HG03521 (cell line): ENCODE measurements at regions not wholly inside any gene's neighbourhood (a gene's known extent, or its start where the extent isn't known, plus 50 kb on each side); places are given as distances from the start of the nearest gene placed in this dataset.

Experiments used
- ATAC-seq: cut with Tn5 transposase; IDR thresholded peaks from one replicate; pipeline ENCODE4 v1.9.1; 2021; ENCODE audit warnings: mild to moderate bottlenecking, moderate library complexity; ENCODE audit not compliant: unreplicated experiment

DNA sequence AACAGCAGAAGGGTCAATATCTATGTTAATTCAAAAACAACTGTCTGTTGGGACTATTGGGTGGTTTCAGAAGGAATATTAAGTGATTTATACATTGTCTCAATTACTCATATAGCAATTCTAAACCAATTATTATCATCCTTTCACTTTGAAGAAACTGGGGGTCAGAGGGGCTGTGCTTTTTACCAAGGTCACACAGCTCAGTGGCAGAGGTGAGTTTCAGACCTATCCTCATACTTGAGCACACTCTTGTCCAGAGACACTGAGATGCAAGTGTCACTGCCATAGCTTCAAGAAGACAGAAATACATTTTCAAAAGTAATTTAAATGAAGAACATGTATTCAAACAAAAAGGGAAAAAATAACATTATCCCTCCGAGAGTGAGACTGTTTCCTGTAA lies 195.3 kb downstream of the ARL4A start:
- ATAC-seq: no peak

DNA sequence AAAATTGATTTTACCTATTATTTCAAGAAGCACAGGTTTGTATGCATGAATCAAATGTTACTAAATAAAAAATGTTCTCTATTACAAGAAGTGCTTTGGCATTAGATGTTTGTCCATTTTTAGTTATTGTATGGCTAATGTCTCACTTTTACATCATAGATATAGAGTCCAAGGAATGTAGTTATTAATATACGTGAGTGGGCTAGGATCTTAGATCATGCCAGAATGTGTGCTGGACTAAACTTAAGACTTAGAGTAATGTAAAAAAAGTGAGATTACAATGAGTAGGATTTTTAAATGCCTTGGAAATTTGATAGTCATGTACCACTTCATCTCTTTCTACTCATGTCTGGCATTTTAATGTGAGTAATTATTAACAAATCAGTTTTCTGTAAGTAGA lies 196.6 kb downstream of the ARL4A start:
- no peak for ATAC-seq

GRCh38 chr7:12884856-12885440 lies 197.5 kb downstream of the ARL4A start:
- no peak for ATAC-seq

- ATAC-seq: no peak
Measured at GRCh38 chr7:12888717-12889116, 201.3 kb downstream of the ARL4A start.

DNA sequence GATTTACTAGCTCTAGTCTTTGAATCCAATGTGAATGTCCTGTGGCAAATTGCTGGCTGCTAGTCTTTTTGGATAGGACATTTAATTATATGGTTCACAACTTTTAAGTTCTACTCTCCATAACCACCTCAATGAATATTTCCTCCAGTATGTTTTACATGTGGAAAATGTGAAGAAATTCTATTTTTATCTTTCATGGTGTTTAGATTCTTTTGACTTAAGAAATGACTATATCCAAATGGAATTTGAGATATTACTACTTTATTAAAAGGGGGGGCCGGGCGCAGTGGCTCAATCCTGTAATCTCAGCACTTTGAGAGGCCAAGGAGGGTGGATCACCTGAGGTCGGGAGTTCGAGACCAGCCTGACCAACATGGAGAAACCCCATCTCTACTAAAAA lies 202.0 kb downstream of the ARL4A start:
- no peak for ATAC-seq

DNA sequence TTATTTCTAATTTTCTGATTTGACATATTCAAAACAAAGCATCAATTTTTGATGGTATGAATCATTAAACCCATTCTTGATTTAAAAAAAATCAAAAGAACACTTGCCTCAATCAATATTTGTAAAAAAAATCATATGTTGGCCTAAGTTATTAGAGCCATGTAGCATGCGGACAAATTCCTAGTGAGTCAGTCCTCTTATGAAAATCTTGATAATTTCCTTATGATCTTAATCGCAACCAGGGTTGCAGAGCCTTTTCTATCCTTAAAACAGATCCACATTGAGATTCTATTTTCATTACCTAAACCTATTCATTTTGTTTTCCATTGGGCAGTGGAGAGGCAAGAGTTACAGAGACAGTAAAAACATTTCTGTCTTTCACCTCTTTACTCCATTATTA lies 203.2 kb downstream of the ARL4A start:
- ATAC-seq: no peak

DNA sequence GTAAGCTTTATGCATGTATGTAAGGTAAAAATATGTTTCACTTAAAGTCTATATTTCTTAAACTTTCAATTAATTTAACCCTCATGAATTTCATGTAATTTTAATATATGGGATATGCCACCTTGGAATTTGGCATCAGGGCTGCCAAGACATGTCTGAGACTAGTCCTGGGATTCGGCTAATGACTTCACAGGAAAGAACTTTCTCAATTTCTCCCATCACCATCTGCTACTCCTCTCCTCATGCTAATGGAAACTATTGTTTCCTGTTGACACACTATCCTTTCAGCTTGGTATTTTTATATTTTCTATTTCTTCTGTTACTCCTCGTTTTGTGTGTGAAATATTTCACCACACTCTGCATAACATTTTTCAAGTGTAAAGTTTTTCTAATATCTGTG lies 205.9 kb downstream of the ARL4A start:
- ATAC-seq: no peak

DNA sequence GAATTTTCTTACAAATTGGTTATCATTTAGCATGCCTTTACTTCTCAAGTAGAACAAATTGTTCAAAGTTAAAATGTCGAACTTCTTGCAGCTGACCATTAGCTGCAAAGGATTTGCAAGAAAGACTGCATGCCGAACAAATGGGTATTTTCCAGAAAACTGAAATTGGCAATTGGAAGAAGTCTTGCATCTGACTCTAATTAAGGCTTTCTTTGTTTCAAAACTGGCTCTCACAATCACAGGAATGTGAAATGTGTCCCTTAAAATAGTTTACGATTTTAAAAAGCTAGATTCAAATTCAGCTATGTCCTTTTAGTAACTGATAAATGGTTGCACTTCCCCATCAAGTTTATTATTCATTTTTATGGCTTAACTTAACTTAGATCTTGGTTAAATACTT lies 207.9 kb downstream of the ARL4A start:
- no peak for ATAC-seq

DNA sequence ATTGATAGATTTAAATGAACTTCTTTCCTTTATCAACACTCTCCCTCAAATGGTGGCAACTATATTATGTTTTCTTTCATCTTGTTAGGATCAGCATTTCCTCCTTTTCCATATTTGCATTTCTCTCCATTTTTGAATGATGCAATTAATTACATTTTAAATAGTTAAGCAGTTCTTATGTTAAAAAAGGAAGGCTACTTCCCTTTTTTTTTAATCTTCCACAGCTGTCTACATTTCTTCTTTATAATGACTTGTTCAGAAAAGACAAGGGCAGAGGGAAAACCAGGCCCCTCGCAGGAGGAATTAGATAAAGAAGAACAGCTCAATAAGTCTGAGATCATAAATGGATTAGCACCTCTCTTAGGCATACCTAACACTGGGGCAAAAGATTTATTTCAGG lies 208.9 kb downstream of the ARL4A start:
- ATAC-seq: no peak

GRCh38 chr7:12898004-12898403 lies 210.6 kb downstream of the ARL4A start:
- ATAC-seq: no peak

DNA sequence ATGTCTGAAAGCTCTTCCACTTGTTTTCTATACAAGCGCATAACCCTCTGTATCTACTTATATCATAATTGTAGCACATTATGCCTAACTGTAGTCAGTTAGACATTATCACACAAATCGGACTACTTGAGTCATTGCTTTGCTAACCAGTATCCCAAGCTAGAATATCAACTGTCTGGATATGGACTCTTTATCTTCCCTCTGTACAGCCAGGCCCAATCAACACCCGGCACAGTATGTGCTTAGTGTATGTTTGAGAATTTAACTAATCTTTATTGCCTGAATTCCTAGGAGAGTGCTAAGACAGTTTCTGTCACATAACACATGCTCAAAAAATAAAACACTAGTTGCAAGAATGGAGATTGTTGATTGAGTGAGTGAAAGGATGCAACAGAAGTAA lies 211.2 kb downstream of the ARL4A start:
- no peak for ATAC-seq

- ATAC-seq: no peak
Measured at GRCh38 chr7:12905671-12906070, 218.2 kb downstream of the ARL4A start.

- no peak for ATAC-seq
Measured at GRCh38 chr7:12907774-12908173, 220.3 kb downstream of the ARL4A start.

DNA sequence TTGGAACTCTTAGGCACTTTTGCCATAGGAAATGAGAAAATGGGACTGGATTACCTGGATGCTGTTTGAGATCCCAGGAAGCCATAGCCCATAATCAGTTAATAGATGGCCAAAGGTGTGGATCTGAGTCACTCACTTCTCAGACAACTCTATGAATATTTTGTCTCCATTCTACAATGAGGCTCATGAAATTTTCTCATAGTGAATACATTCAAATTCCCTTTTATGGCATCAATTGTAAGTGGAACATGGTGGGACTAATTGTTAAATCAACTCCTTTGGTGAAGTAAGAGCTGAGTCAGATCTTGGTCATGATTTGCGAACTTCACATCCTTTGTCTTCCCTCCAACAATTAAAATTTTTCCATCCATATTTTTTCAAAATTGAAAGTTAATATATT lies 222.1 kb downstream of the ARL4A start:
- no peak for ATAC-seq

- ATAC-seq: no peak
Measured at GRCh38 chr7:12911053-12911452, 223.6 kb downstream of the ARL4A start.

DNA sequence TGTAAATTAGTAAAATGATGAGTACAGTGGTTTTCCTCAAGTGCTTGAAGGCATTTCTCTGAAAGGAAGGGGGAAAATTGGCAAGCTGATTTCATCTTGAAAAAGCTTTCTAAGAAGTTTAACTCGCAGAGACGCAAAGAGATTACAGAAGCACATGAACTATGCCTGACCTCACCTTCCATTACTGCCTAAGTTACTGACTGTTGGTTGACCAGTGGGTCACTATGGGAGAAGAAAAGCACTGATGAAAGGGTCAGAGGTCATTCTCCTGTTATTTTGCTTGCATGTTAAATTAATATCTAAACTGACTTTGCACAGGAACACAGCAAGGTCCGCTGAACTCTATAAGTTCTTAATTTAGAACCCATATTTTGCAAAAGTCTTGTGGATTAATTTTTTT lies 225.6 kb downstream of the ARL4A start:
- ATAC-seq: no peak

DNA sequence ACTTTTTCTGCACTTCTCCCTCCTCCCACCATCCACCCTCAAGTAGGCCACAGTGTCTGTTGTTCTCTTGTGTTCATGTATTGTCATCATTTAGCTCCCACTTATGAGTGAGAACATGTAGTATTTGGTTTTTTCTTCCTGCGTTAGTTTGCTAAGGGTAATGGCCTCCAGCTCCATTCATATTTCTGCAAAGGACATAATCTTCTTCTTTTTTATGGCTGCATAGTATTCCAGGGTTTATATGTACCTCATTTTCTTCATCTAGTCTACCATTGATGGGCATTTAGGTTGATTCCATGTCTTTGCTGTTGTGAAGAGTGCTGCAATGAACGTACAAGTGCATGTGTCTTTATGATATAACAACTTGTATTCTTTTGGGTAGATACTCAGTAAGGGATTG lies 230.4 kb downstream of the ARL4A start:
- no peak for ATAC-seq

- no peak for ATAC-seq
Measured at GRCh38 chr7:12921751-12922345, 234.4 kb downstream of the ARL4A start.

DNA sequence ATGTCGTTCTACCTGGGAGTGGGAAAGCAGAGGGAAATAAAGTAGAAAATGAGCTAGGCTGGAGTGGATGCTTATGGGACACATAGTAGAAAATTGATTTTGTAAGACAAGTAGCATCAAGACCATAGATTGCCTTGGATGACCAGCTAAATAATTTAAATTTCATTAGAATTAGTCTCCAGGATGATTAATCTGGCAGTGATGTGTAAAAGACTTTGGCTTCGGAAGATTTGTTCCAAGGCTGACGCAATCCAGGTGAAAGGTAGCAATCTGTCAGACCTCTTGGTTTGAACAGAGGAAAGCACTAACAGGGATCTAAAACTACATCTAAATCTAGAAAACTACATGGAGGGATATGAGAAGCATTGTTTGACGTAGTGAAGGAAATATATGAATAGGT lies 236.5 kb downstream of the ARL4A start:
- ATAC-seq: no peak

DNA sequence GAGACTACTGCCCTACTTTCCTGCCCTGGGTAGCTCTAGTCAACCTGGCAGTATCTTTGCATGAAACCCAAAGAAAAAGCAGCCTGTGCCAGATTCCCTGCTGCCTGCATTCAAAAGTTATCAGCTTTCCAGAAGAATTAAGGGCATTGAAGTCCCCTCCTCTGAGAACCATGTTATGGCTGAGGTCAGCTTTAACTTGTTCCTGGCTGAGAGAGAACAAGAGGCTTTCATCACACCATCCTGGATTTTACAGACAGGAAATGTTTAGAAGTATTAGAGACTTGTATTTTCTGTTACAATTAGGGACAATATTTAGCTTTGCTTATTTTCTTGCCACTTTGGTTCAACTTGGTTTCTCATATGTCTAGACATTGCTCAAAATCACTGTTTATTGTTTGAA lies 238.8 kb downstream of the ARL4A start:
- ATAC-seq: no peak

DNA sequence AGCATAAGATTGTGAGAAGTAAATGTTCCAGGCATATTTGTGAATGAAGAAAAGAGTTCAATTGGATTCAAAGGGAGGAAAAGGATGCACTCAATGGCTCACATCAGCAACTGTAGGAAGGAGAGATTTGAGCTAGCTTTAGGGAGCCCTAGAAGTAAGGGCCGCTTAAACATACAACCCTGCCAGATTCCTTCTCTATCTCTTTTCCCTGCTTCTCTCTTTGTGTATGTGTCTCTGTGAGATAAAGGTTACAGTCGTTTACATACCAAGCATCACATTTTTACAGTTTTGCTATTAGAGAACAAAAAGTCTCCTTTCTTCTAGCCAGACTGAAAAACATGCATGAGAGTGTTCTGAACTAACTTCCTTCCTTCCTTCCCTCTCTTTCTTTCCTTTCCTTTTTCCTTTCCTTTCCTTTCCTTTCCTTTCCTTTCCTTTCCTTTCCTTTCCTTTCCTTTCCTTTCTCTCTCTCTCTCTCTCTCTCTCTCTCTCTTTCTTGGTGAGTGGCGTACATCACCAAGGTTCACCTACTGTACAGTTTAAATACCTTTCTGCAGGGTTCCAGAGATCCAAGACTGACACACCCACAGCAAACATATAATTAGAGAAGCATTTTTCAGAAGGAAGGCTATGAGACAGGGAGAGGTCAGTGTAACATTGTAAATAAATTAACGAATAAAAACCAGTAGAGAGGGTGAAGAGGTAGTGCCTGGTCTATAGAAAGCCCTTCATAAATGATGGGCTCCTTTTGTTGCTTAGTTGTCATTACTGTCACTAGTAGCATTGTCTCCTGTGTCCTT lies 240.4 kb downstream of the ARL4A start:
- ATAC-seq: no peak

DNA sequence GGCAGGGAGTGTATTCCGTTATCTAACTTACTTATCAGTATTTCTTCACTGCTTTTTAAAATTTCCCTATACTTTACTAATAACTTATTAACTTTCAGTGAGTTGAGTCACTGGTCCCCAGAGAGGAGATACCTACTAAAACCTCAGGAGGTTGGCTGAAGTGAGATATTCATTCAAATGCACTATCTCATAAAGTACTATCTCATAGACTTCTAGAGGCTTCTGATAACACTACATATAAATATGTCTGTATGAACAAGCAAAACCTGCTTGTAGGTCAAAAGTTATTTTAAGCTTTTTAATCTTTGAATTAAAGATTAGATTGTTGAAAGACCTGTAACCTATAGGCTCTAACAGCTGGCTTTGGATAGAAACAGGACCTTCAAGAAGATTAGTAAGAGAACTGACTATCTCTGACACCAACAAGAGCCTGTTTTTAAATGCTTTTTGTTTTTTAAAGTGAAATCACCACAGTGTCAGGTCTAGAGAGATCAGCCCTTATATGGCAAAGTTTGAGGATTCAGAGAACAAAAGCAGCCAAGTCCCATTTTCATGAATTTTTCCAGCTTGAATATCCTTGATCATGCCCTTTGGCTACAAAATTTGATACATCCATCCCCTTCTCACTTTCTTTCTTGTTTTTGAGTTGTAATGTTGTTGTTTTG lies 242.2 kb downstream of the ARL4A start:
- no peak for ATAC-seq
